Pancreas (tissue), 10 donors: ENCODE measurements at regions not wholly inside any gene's neighbourhood (a gene's known extent, or its start where the extent isn't known, plus 50 kb on each side); places are given as distances from the start of the nearest gene placed in this dataset.

Experiments used
- ATAC-seq, 4 donors: fragments of 200-7000 bp; cut with Tn5 transposase; one replicate each; pipeline versions ENCODE4 v1.8.0 to v1.9.1; 2020; ENCODE audit warnings: mild to moderate bottlenecking in 4 of 4, moderate library complexity in 4 of 4
- DNase-seq, 6 donors: peaks; one replicate each; pipeline ENCODE4 v3.0.0-alpha.2; 2020
- FAIRE-seq: peaks from 2 replicates; lab custom pipeline; 2012; peaks lifted over from hg19 to GRCh38; lab: Jason Lieb, UNC
- H3K27ac ChIP-seq, 4 donors: fragments of 200-600 bp; sonication (generic); 1 replicate in 3 of 4; 2 replicates in 1 of 4; pipeline versions ENCODE4 v1.5.0 to v1.8.0; 2020
- H3K27me3 ChIP-seq, 4 donors: fragments of 200-600 bp; one replicate each; pipeline ENCODE4 v1.8.0; 2021
- H3K36me3 ChIP-seq, 3 donors: fragments of 200-600 bp; sonication (generic) in 1 of 3; one replicate each; pipeline versions ENCODE4 v1.5.0 to v1.8.0; 2020 to 2021
- H3K4me1 ChIP-seq, 3 donors: fragments of 200-600 bp; one replicate each; pipeline ENCODE4 v1.8.0; 2021
- H3K4me3 ChIP-seq, 4 donors: fragments of 200-600 bp; sonication (generic) in 2 of 4; one replicate each; pipeline versions ENCODE4 v1.5.0 to v1.8.0; 2020 to 2021
- H3K9me3 ChIP-seq, 4 donors: fragments of 200-600 bp; one replicate each; pipeline ENCODE4 v1.8.0; 2021
- WGBS, 2 donors: extraction: QIAGEN DNeasy Blood & Tissue Kit; methylation state at CpG; one replicate each; pipeline ENCODE4 v1.1.7; 2013; 5-methylcytosine and 5-hydroxymethylcytosine counted together
- intact Hi-C, 3 donors: fragments of 100-400 bp; cut with DNase I; formaldehyde crosslinking; loops; one replicate each; pipeline versions ENCODE4 v1.11.1 to v1.14.2; 2022
- TF ChIP-seq, protein P1 (sequence below), 4 donors: fragments of 200-600 bp; sonication (generic) in 3 of 4; IDR thresholded peaks; one replicate each; pipeline versions ENCODE4 v1.5.0 to v1.8.0; 2021; ENCODE audit warnings: antibody characterized with exemption in 4 of 4
- donor health status: healthy with polysubstance abuse.
- donor health status: DM: no; HTN: no; CAD: no; lungs with moderate emphysema.
- donor health status: DM: no; HTN: no; CAD: no.
- donor health status: control.
- donor health status: control.
- donor health status: Bipolar disorder and iron deficiency.
- donor health status: DM: yes; HTN: yes; CAD: no.
- donor health status: DM: no; HTN: no; CAD: no.
- donor health status: DM: no; HTN: no; CAD: no.
- donor health status: DM: yes; HTN: yes; CAD: no.

DNA sequence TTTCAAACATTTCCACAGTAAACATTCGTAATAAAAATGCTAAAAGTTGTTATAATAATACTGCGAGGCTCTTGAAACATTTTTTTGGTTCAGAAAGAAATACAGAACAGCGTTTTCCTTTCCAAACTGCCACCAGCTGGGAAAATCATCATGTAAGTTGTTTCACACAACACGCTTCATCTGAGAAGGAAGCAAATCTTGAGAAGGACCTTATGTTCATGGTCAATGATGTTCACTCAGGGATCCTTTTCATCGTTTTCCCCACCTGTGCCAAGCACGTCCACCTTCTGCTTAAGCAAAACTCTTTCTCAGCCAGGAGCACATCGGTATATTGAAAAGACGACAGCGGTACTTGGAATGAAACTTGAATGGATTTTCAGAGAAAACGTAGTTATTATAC is 274.5 kb upstream of the ELAC2 start:
- 92 to 94% methylated on average over 10 of the region's 10 CpGs for WGBS, 2 donors
- Histone ChIP-seq H3K4me3 (no peak overlapping the region), H3K27me3 (no peaks in the 10 kb centered on the region), H3K9me3 (no peaks in the 10 kb centered on the region), H3K27ac (no peak overlapping the region), H3K4me1 (peaks cover 0 to 8% (median under 1%) of the 10 kb centered on the region in 3 donors), H3K36me3 (no peaks in the 10 kb centered on the region)
- FAIRE-seq, result no peak
- intact Hi-C loops, result no loop called here
- TF ChIP-seq, protein P1, sequence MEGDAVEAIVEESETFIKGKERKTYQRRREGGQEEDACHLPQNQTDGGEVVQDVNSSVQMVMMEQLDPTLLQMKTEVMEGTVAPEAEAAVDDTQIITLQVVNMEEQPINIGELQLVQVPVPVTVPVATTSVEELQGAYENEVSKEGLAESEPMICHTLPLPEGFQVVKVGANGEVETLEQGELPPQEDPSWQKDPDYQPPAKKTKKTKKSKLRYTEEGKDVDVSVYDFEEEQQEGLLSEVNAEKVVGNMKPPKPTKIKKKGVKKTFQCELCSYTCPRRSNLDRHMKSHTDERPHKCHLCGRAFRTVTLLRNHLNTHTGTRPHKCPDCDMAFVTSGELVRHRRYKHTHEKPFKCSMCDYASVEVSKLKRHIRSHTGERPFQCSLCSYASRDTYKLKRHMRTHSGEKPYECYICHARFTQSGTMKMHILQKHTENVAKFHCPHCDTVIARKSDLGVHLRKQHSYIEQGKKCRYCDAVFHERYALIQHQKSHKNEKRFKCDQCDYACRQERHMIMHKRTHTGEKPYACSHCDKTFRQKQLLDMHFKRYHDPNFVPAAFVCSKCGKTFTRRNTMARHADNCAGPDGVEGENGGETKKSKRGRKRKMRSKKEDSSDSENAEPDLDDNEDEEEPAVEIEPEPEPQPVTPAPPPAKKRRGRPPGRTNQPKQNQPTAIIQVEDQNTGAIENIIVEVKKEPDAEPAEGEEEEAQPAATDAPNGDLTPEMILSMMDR (IDR thresholded peaks at IDR 0.05), result no peak
- no peak for ATAC-seq
- no peak for DNase-seq

DNA sequence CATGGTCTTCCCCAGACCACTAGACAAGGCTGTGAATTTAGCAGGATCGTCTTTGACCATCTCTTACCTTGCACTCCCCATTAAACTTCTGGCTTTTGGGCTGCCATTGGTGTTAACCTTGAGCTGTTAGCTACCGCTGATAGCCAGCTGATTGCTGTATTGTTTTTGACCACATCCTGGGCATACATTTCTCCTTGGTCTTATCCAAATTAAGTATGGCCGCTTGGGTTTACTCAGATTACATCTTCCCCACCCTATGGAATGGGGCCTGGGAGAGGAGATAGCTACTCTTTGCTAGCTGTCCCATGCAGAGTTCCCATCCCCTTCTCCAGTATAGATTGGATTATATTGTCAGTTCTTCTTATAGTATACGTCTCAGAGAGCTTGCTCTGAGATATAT is 270.4 kb upstream of the ELAC2 start:
- FAIRE-seq (no peak), ATAC-seq (no peak), DNase-seq (no peak)
- H3K36me3 ChIP-seq, result no peaks in the 10 kb centered on the region
- H3K4me1 ChIP-seq, result no peaks in the 10 kb centered on the region
- TF ChIP-seq, protein P1 (IDR thresholded peaks at IDR 0.05), result no peak
- WGBS, 2 donors, result 76 to 78% methylated on average over 4 of the region's 4 CpGs
- no peaks in the 10 kb centered on the region for H3K9me3 ChIP-seq
- H3K27ac ChIP-seq, result no peak overlapping the region
- intact Hi-C loops, result no loop called here
- no peak overlapping the region for H3K4me3 ChIP-seq
- no peaks in the 10 kb centered on the region for H3K27me3 ChIP-seq

DNA sequence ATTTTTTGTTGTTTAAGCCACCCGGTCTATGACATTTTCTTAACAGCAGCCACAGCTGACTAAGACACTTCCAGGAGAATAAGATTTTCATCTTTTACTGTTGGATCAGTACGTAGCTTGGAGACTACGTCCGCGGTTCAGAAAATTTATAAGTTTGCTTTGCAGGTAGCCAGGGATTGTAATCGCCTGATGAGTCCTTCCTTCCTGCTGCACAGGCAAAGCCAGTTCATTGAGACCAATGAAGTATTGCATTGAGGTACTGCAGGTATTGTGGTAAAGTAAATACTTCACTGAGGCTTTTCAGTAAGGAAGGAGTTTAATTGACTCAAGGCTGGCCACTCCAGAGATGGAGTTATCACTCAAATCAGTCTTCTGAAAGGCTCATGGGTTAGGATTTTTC is 269.4 kb upstream of the ELAC2 start:
- ATAC-seq (no peak), DNase-seq (no peak), FAIRE-seq (no peak)
- no peaks in the 10 kb centered on the region for H3K4me1 ChIP-seq
- H3K9me3 ChIP-seq, result no peaks in the 10 kb centered on the region
- TF ChIP-seq, protein P1 (IDR thresholded peaks at IDR 0.05), result no peak
- intact Hi-C loops, result no loop called here
- H3K27ac ChIP-seq, result no peak overlapping the region
- no peak overlapping the region for H3K4me3 ChIP-seq
- 78 to 95% methylated on average over 6 of the region's 6 CpGs for WGBS, 2 donors
- H3K36me3 ChIP-seq, result no peaks in the 10 kb centered on the region
- no peaks in the 10 kb centered on the region for H3K27me3 ChIP-seq

DNA sequence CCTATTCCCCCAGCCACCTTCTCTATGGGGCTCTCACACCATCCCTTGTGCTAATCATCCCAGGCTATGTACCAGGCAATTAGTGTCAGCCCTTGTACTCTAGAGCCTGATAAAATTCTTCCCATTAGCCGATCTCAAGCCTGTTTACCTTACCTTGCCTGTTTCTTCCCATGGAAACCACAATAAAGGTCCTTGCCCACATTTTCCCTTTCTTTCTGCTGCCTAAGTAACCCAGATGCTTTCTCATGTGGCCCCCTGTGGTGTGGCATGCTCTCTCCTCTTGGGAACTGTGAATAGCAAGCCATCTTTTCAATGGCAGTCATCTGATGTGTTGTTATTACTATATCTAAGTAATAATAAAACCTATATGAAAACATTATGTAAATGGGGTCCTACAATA is 265.8 kb upstream of the ELAC2 start:
- Histone ChIP-seq H3K27ac (no peak overlapping the region), H3K9me3 (no peaks in the 10 kb centered on the region), H3K36me3 (no peaks in the 10 kb centered on the region), H3K27me3 (no peaks in the 10 kb centered on the region), H3K4me1 (no peaks in the 10 kb centered on the region), H3K4me3 (no peak overlapping the region)
- intact Hi-C loops, result no loop called here
- FAIRE-seq (no peak), ATAC-seq (no peak), DNase-seq (no peak)
- TF ChIP-seq, protein P1 (IDR thresholded peaks at IDR 0.05), result no peak
- 60 to 62% methylated on average over 1 of the region's 1 CpG for WGBS, 2 donors

DNA sequence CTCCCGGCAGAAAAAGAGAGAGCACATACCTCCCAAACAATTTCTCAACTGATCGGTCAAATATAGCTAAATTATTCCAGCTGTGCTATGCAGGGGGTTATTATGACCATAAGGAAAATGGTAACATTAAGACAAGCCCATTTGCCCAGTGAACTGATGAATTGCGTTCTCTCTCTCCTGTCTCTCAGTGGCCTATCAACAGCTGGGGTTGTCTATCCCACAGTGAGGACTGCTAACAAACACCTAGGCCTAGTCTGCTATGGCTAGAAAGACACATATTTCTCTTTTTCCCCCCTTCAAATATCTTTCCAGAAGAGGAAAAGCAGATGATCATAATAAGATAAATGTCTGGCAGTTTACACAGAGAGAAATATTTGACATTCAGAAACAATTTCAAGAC is 263.8 kb upstream of the ELAC2 start:
- intact Hi-C loops, result no loop called here
- Histone ChIP-seq H3K4me1 (no peaks in the 10 kb centered on the region), H3K27ac (no peak overlapping the region), H3K36me3 (no peaks in the 10 kb centered on the region), H3K4me3 (no peak overlapping the region), H3K27me3 (no peaks in the 10 kb centered on the region), H3K9me3 (no peaks in the 10 kb centered on the region)
- FAIRE-seq, result no peak
- ATAC-seq, result no peak
- 93% methylated on average over 3 of the region's 3 CpGs for WGBS, 2 donors
- TF ChIP-seq, protein P1 (IDR thresholded peaks at IDR 0.05), result no peak
- no peak for DNase-seq
